Astrocyte (in vitro differentiated cells and primary cell): ENCODE measurements at regions not wholly inside any gene's neighbourhood (a gene's known extent, or its start where the extent isn't known, plus 50 kb on each side); places are given as distances from the start of the nearest gene placed in this dataset.

Experiments used
- DNase-seq: peaks from one replicate; pipeline ENCODE4 v3.0.0-alpha.2; 2010; ENCODE audit warnings: low read depth
- FAIRE-seq: peaks from 2 replicates; lab custom pipeline; 2011; peaks lifted over from hg19 to GRCh38; lab: Jason Lieb, UNC
- H2AFZ ChIP-seq: 2 replicates; pipeline ENCODE4 v1.6.0; 2012; ENCODE audit warnings: low read depth, low read length, inconsistent platforms
- H3K27ac ChIP-seq: 2 replicates; pipeline ENCODE4 v1.5.1; 2011; ENCODE audit warnings: low read depth, low read length, inconsistent platforms
- H3K27me3 ChIP-seq: 2 replicates; pipeline ENCODE4 v1.6.0; 2011; ENCODE audit warnings: low read length, inconsistent platforms; ENCODE audit not compliant: insufficient read depth
- H3K36me3 ChIP-seq: 2 replicates; pipeline ENCODE4 v1.5.1; 2011; ENCODE audit warnings: low read length, inconsistent platforms; ENCODE audit not compliant: insufficient read depth
- H3K4me1 ChIP-seq: 2 replicates; pipeline ENCODE4 v1.5.1; 2011; ENCODE audit warnings: low read length, inconsistent platforms; ENCODE audit not compliant: insufficient read depth
- H3K4me2 ChIP-seq: 2 replicates; pipeline ENCODE4 v1.6.0; 2012; ENCODE audit warnings: low read length, inconsistent platforms
- H3K4me3 ChIP-seq: 2 replicates; pipeline ENCODE4 v1.5.1; 2011; ENCODE audit warnings: low read depth, mild to moderate bottlenecking, low read length, inconsistent platforms; ENCODE audit not compliant: insufficient read depth
- H3K79me2 ChIP-seq: 2 replicates; pipeline ENCODE4 v1.6.0; 2012; ENCODE audit warnings: mild to moderate bottlenecking, low read length, inconsistent platforms; ENCODE audit not compliant: insufficient read depth
- H3K9ac ChIP-seq: 2 replicates; pipeline ENCODE4 v1.6.0; 2012; ENCODE audit warnings: mild to moderate bottlenecking, low read length, inconsistent platforms
- H3K9me3 ChIP-seq: 2 replicates; pipeline ENCODE4 v1.5.1; 2012; ENCODE audit warnings: low read depth, mild to moderate bottlenecking, low read length, inconsistent platforms; ENCODE audit not compliant: insufficient read depth
- H4K20me1 ChIP-seq: 2 replicates; pipeline ENCODE4 v1.6.0; 2012; ENCODE audit warnings: low read length, inconsistent platforms; ENCODE audit not compliant: insufficient read depth
- H3K27ac Mint-ChIP-seq: one replicate; pipeline ENCODE4 v1.8.0; 2021; ENCODE audit warnings: mild to moderate bottlenecking, mixed read lengths; ENCODE audit not compliant: unreplicated experiment
- H3K27me3 Mint-ChIP-seq: one replicate; pipeline ENCODE4 v1.8.0; 2021; ENCODE audit warnings: low read depth, mixed read lengths; ENCODE audit not compliant: unreplicated experiment
- H3K36me3 Mint-ChIP-seq: one replicate; pipeline ENCODE4 v1.8.0; 2021; ENCODE audit warnings: low read depth, mixed read lengths; ENCODE audit not compliant: unreplicated experiment
- H3K4me1 Mint-ChIP-seq: one replicate; pipeline ENCODE4 v1.8.0; 2021; ENCODE audit warnings: low read depth, mixed read lengths; ENCODE audit not compliant: unreplicated experiment
- H3K4me3 Mint-ChIP-seq: one replicate; pipeline ENCODE4 v1.8.0; 2021; ENCODE audit warnings: mild to moderate bottlenecking, moderate library complexity, mixed read lengths; ENCODE audit not compliant: unreplicated experiment
- H3K9me3 Mint-ChIP-seq: one replicate; pipeline ENCODE4 v1.8.0; 2021; ENCODE audit warnings: mild to moderate bottlenecking, mixed read lengths; ENCODE audit not compliant: unreplicated experiment
- CTCF ChIP-seq: IDR thresholded peaks from 2 replicates; pipeline ENCODE4 v1.5.1; 2011; ENCODE audit warnings: low read depth, mild to moderate bottlenecking, inconsistent platforms, low read length, moderate library complexity; ENCODE audit not compliant: insufficient read depth
- EZH2 ChIP-seq: IDR thresholded peaks from 2 replicates; pipeline ENCODE4 v1.6.1; 2012; ENCODE audit warnings: mild to moderate bottlenecking, low read length, inconsistent platforms; ENCODE audit not compliant: insufficient read depth

DNA sequence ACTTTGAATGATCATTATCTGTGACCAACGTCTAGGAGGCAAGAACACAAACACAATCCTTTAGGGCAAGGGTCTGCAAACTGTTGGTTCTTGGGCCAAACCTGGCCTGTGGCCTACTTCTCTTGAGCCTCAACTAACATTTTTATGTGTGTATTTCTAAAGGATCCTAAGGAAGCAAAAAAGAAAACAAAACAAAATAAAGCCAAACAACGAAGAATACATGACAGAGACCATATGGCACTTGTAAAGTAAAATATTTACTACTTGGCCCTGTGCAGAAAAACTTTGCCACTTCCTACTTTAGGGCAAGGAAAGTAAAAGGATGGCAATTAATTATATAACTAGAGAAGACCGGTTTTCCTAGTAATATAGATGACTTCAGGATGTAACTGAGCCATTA is 1056.2 kb downstream of the EPHA7 start:
- H2AFZ ChIP-seq = no peak overlapping the region
- H3K27ac ChIP-seq = no peak overlapping the region
- no peaks in the 10 kb centered on the region for H3K9me3 Mint-ChIP-seq
- no peaks in the 10 kb centered on the region for H3K27me3 Mint-ChIP-seq
- H4K20me1 ChIP-seq = no peaks in the 10 kb centered on the region
- TF ChIP-seq CTCF = no peak
- TF ChIP-seq EZH2 = no peak
- no peaks in the 10 kb centered on the region for H3K27me3 ChIP-seq
- FAIRE-seq (no peak), DNase-seq (no peak)
- no peak overlapping the region for H3K27ac Mint-ChIP-seq
- H3K9ac ChIP-seq = no peak overlapping the region
- no peak overlapping the region for H3K4me3 Mint-ChIP-seq
- no peak overlapping the region for H3K4me2 ChIP-seq
- no peaks in the 10 kb centered on the region for H3K79me2 ChIP-seq
- H3K36me3 ChIP-seq = no peaks in the 10 kb centered on the region
- no peaks in the 10 kb centered on the region for H3K36me3 Mint-ChIP-seq
- H3K4me1 Mint-ChIP-seq = peaks cover 7% of the 10 kb centered on the region
- H3K4me3 ChIP-seq = no peak overlapping the region
- no peaks in the 10 kb centered on the region for H3K4me1 ChIP-seq
- H3K9me3 ChIP-seq = no peaks in the 10 kb centered on the region

DNA sequence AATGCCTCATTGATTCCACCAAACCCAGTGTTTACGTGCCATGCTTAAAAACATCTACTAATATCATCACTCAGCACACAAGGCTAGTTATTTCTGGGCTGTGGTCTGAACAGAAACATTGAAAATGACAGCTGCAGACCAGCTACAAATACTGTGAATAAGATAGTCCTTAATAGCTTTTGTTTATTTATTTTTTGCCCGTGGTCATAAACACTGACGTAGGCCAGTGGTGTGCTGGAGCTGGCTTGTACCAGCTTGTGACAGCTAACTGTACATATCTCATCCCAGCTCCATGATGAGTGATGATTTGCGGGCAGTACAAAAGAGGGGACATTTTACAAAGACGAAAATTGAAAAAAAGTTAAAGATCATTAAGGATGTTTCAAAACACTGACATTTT is 1057.0 kb downstream of the EPHA7 start:
- Histone ChIP-seq H3K27ac (no peak overlapping the region), H4K20me1 (no peaks in the 10 kb centered on the region), H2AFZ (no peak overlapping the region), H3K79me2 (no peaks in the 10 kb centered on the region), H3K4me2 (no peak overlapping the region), H3K36me3 (no peaks in the 10 kb centered on the region), H3K4me1 (no peaks in the 10 kb centered on the region), H3K9me3 (no peaks in the 10 kb centered on the region), H3K27me3 (no peaks in the 10 kb centered on the region), H3K9ac (no peak overlapping the region), H3K4me3 (no peak overlapping the region)
- TF ChIP-seq EZH2 = no peak
- H3K9me3 Mint-ChIP-seq = no peaks in the 10 kb centered on the region
- H3K27me3 Mint-ChIP-seq = no peaks in the 10 kb centered on the region
- H3K4me1 Mint-ChIP-seq = peaks cover 7% of the 10 kb centered on the region
- no peak overlapping the region for H3K27ac Mint-ChIP-seq
- no peaks in the 10 kb centered on the region for H3K36me3 Mint-ChIP-seq
- H3K4me3 Mint-ChIP-seq = no peak overlapping the region
- FAIRE-seq (no peak), DNase-seq (no peak)

DNA sequence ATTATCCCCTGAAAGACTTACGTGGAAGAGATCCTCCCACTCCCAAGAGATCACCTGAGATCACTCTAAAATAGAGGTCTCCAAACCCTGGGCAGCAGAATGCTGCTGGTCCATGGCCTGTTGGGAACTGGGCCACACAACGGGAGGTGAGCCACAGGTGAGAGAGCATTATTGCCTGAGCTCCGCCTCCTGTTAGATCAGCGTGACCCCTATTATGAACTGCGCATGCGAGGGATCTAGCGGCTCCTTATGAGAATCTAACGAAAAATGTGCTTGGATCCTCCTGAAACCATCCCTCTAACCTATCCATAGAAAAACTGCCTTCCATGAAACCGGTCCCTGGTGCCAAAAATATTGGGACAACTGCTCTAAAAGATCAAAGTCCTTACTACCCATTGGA is 1057.4 kb downstream of the EPHA7 start:
- H3K27me3 Mint-ChIP-seq = no peaks in the 10 kb centered on the region
- Histone ChIP-seq H3K9me3 (no peaks in the 10 kb centered on the region), H3K4me2 (no peak overlapping the region), H3K9ac (no peak overlapping the region), H3K4me1 (no peaks in the 10 kb centered on the region), H3K27ac (no peak overlapping the region), H3K4me3 (no peak overlapping the region), H3K36me3 (no peaks in the 10 kb centered on the region), H2AFZ (no peak overlapping the region), H4K20me1 (no peaks in the 10 kb centered on the region), H3K27me3 (no peaks in the 10 kb centered on the region), H3K79me2 (no peaks in the 10 kb centered on the region)
- TF ChIP-seq EZH2 = no peak
- no peak for TF ChIP-seq CTCF
- H3K27ac Mint-ChIP-seq = no peak overlapping the region
- no peaks in the 10 kb centered on the region for H3K9me3 Mint-ChIP-seq
- FAIRE-seq = no peak
- DNase-seq = no peak
- H3K4me3 Mint-ChIP-seq = no peak overlapping the region
- H3K36me3 Mint-ChIP-seq = no peaks in the 10 kb centered on the region
- peaks cover 7% of the 10 kb centered on the region for H3K4me1 Mint-ChIP-seq
